Fibroblast of lung (primary cell): ENCODE measurements at regions not wholly inside any gene's neighbourhood (a gene's known extent, or its start where the extent isn't known, plus 50 kb on each side); places are given as distances from the start of the nearest gene placed in this dataset.

Source experiments
- DNase-seq, 2 donors: peaks; one replicate each; pipeline versions ENCODE4 v3.0.0 to v3.0.0-alpha.2; 2010; ENCODE audit warnings: low read depth in 2 of 2
- H2AFZ ChIP-seq: 2 replicates; pipeline ENCODE4 v1.5.1; 2012; ENCODE audit warnings: low read length, control low read depth, inconsistent platforms
- H3K27ac ChIP-seq: 2 replicates; pipeline ENCODE4 v1.5.1; 2011; ENCODE audit warnings: low read length, control low read depth; ENCODE audit not compliant: insufficient read depth
- H3K27me3 ChIP-seq: 2 replicates; pipeline ENCODE4 v1.5.1; 2011; ENCODE audit warnings: mild to moderate bottlenecking, low read length; ENCODE audit not compliant: control insufficient read depth, insufficient read depth
- H3K36me3 ChIP-seq: 2 replicates; pipeline ENCODE4 v1.5.1; 2011; ENCODE audit warnings: low read length; ENCODE audit not compliant: control insufficient read depth, insufficient read depth
- H3K4me1 ChIP-seq: 2 replicates; pipeline ENCODE4 v1.5.1; 2011; ENCODE audit warnings: low read length; ENCODE audit not compliant: control insufficient read depth, insufficient read depth; ENCODE audit errors: extremely low read depth
- H3K4me2 ChIP-seq: 2 replicates; pipeline ENCODE4 v1.5.1; 2011; ENCODE audit warnings: low read length, control low read depth; ENCODE audit not compliant: insufficient read depth; ENCODE audit errors: extremely low read depth
- H3K4me3 ChIP-seq, 4 experiments: fragments of 200-600 bp in 1 of 4; sonication (generic) in 1 of 4; replicated peaks in 1 of 4; 2 replicates each; pipeline ENCODE4 v1.5.1; 2011 to 2016; ENCODE audit warnings: low read length in 4 of 4, low read depth in 3 of 4, mild to moderate bottlenecking in 3 of 4, control low read depth in 2 of 4, inconsistent platforms in 1 of 4, mixed read lengths in 1 of 4; ENCODE audit not compliant: insufficient read depth in 1 of 4; ENCODE audit errors: control extremely low read depth in 1 of 4
- H3K79me2 ChIP-seq: 2 replicates; pipeline ENCODE4 v1.5.1; 2012; ENCODE audit warnings: mild to moderate bottlenecking, low read length, inconsistent platforms; ENCODE audit not compliant: control insufficient read depth, insufficient read depth
- H3K9ac ChIP-seq: 2 replicates; pipeline ENCODE4 v1.5.1; 2011; ENCODE audit warnings: mild to moderate bottlenecking, low read length, control low read depth; ENCODE audit not compliant: insufficient read depth
- H3K9me3 ChIP-seq: 2 replicates; pipeline ENCODE4 v1.5.1; 2012; ENCODE audit warnings: low read depth, low read length; ENCODE audit not compliant: control insufficient read depth, insufficient read depth
- H4K20me1 ChIP-seq: 2 replicates; pipeline ENCODE4 v1.5.1; 2011; ENCODE audit warnings: low read length; ENCODE audit not compliant: control insufficient read depth, insufficient read depth; ENCODE audit errors: extremely low read depth
- EZH2 ChIP-seq: IDR thresholded peaks from 2 replicates; pipeline ENCODE4 v1.5.1; 2012; ENCODE audit warnings: low read length, control low read depth, mild to moderate bottlenecking; ENCODE audit errors: missing control alignments
- TF ChIP-seq, protein P1 (sequence below), 2 donors: IDR thresholded peaks in 1 of 2; conservative IDR thresholded peaks in 1 of 2; 1 replicate in 1 of 2; 2 replicates in 1 of 2; pipeline ENCODE4 v1.5.1; 2011 to 2012; ENCODE audit warnings: low read length in 2 of 2, control low read depth in 1 of 2, inconsistent platforms in 1 of 2, low read depth in 1 of 2, mild to moderate bottlenecking in 1 of 2

DNA sequence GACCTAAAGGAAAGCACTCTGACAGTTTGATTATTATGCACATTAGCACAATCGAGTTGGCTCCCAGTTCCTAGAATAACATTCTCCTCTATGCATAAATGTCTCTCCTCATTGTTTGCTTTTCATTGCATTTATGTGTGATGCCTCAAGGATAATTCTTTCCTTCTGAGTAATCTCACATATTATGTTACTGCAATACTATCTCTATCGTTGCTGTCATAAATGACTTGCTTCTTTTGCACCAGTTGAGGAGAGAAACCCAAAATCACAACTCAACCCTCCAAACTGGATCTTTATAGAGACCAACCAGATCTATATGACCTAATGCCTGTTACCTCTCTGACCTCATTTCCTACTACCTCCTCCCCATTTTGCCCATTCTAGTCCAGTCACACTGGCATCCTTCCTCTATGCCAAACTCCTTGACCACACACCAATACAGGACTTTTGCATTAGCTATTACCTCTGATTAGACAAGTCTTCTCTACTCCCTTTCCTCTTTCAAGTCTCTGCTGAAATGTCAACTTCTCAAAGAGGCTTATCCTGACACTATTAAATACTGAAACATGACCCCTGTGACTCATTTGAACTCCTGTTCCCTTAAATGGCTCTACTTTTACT lies 1026.0 kb downstream of the TUSC7 start:
- Histone ChIP-seq H3K4me2 (peak overlapping the region; percentile 58), H2AFZ (no peak overlapping the region), H3K9me3 (no peaks in the 10 kb centered on the region), H3K9ac (no peak overlapping the region), H3K4me3 (no peak overlapping the region), H3K79me2 (no peaks in the 10 kb centered on the region), H3K27me3 (no peaks in the 10 kb centered on the region), H4K20me1 (no peaks in the 10 kb centered on the region), H3K4me1 (peaks cover 2% of the 10 kb centered on the region), H3K36me3 (no peaks in the 10 kb centered on the region), H3K27ac (peak overlapping the region; percentile 31)
- DNase-seq: peak; percentile 70 to 90
- TF ChIP-seq, protein P1, sequence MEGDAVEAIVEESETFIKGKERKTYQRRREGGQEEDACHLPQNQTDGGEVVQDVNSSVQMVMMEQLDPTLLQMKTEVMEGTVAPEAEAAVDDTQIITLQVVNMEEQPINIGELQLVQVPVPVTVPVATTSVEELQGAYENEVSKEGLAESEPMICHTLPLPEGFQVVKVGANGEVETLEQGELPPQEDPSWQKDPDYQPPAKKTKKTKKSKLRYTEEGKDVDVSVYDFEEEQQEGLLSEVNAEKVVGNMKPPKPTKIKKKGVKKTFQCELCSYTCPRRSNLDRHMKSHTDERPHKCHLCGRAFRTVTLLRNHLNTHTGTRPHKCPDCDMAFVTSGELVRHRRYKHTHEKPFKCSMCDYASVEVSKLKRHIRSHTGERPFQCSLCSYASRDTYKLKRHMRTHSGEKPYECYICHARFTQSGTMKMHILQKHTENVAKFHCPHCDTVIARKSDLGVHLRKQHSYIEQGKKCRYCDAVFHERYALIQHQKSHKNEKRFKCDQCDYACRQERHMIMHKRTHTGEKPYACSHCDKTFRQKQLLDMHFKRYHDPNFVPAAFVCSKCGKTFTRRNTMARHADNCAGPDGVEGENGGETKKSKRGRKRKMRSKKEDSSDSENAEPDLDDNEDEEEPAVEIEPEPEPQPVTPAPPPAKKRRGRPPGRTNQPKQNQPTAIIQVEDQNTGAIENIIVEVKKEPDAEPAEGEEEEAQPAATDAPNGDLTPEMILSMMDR (conservative IDR thresholded peaks at IDR 0.05 in 1 of 2, IDR thresholded peaks at IDR 0.05 in 1 of 2; ENCODE audit: low read depth in 1 of 2, low read length in 2 of 2): no peak
- no peak for TF ChIP-seq EZH2

DNA sequence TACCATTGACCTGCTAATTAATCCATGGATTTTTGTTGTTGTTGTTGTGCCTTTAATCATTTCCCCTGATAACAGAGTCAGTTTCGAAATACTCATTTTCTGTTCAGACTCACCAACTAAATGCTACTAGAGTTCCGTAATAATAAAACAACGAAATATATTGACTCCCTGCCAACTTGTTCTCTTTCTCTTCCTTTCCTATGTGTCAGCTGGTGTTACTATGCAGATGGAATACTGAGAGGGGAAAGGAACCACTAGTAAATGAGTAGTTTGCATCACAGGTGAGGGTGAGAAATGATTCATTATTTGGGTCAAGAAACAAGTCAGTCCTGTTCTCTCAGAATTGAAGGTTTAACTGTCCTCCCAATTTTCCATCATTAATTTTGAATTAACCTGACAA lies 1027.3 kb downstream of the TUSC7 start:
- TF ChIP-seq, protein P1 (conservative IDR thresholded peaks at IDR 0.05 in 1 of 2, IDR thresholded peaks at IDR 0.05 in 1 of 2; ENCODE audit: low read depth in 1 of 2, low read length in 2 of 2): no peak
- no peak for TF ChIP-seq EZH2
- peak; percentile 27 to 58 for DNase-seq
- Histone ChIP-seq H3K27ac (no peak overlapping the region), H4K20me1 (no peaks in the 10 kb centered on the region), H3K79me2 (no peaks in the 10 kb centered on the region), H2AFZ (no peak overlapping the region), H3K27me3 (no peaks in the 10 kb centered on the region), H3K9me3 (no peaks in the 10 kb centered on the region), H3K9ac (no peak overlapping the region), H3K36me3 (no peaks in the 10 kb centered on the region), H3K4me2 (no peak overlapping the region), H3K4me3 (no peak overlapping the region), H3K4me1 (peaks cover 2% of the 10 kb centered on the region)

DNA sequence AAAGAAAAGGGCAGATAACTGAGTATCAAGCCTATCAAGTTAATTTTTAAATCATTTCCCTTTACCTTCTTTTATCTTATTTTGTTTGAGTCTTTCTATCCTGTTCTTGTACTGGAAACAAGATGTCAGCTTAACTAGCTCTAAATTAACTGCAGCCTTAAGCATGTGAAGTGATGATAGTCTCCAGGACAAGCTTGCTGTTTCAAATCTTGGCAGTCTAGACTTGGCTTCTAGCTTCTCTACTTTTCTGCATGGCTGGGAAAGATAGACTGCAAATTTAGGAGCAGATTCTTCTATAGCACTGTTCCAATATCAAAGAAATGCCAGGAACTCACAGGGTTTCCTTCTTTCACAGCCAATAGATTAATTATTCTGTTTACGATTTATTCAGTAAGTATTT lies 1034.4 kb downstream of the TUSC7 start:
- no peak overlapping the region for H3K27ac ChIP-seq
- DNase-seq: no peak
- H3K27me3 ChIP-seq: no peaks in the 10 kb centered on the region
- H3K4me3 ChIP-seq: no peak overlapping the region
- H3K36me3 ChIP-seq: no peaks in the 10 kb centered on the region
- no peaks in the 10 kb centered on the region for H3K79me2 ChIP-seq
- H3K4me1 ChIP-seq: no peaks in the 10 kb centered on the region
- no peak overlapping the region for H3K9ac ChIP-seq
- H2AFZ ChIP-seq: no peak overlapping the region
- TF ChIP-seq, protein P1 (conservative IDR thresholded peaks at IDR 0.05 in 1 of 2, IDR thresholded peaks at IDR 0.05 in 1 of 2; ENCODE audit: low read depth in 1 of 2, low read length in 2 of 2): no peak
- TF ChIP-seq EZH2: no peak
- H3K9me3 ChIP-seq: no peaks in the 10 kb centered on the region
- no peak overlapping the region for H3K4me2 ChIP-seq
- H4K20me1 ChIP-seq: no peaks in the 10 kb centered on the region
